ENCODE measurements at regions not wholly inside any gene's neighbourhood (a gene's known extent, or its start where the extent isn't known, plus 50 kb on each side); places are given as distances from the start of the nearest gene placed in this dataset.

- dilution Hi-C loops (cut with MboI; ENCODE audit: extremely low pct_ligation_motif_present, low sequenced_read_pairs) = no loop called here
- intact Hi-C loops (cut with micrococcal nuclease) = no loop called here
- CTCF ChIA-PET = interaction anchor here (1.0 to 1.4 kb wide), 2 partner anchors 9 to 62 kb away, joined by 3 to 4 read pairs; no protein-coding TSS in a partner anchor
Observed at GRCh38 chr16:24442631-24443030, 96.7 kb upstream of the RBBP6 start.

GRCh38 chr16:24445216-24445615 lies 94.2 kb upstream of the RBBP6 start:
- no TSS peak for BruUV-seq (replicated peaks)
- Histone ChIP-seq H3K4me1 (ENCODE audit: control insufficient read depth, extremely low read depth, insufficient read depth, low read length) (no peaks in the 10 kb centered on the region), H4K20me1 (replicated peaks; ENCODE audit: control insufficient read depth, extremely low read depth, insufficient read depth, low read length) (no peaks in the 10 kb centered on the region), H3K4me3 (replicated peaks in 1 of 3; ENCODE audit: insufficient read depth in 1 of 3, low read depth in 1 of 3, low read length in 3 of 3) (no peak overlapping the region), H3K27me3 (ENCODE audit: control insufficient read depth in 2 of 2, insufficient read depth in 2 of 2, low read length in 2 of 2) (no peaks in the 10 kb centered on the region), H3K9me1 (replicated peaks; ENCODE audit: control insufficient read depth, extremely low read depth, insufficient read depth, low read length) (no peaks in the 10 kb centered on the region), H3K9ac (replicated peaks; ENCODE audit: extremely low read depth, insufficient read depth, low read length) (no peak overlapping the region), H3K4me2 (ENCODE audit: insufficient read depth, low read length) (no peak overlapping the region), H3K36me3 (ENCODE audit: control insufficient read depth in 2 of 2, extremely low read depth in 1 of 2, insufficient read depth in 2 of 2, low read length in 2 of 2) (no peaks in the 10 kb centered on the region), H3K27ac (ENCODE audit: insufficient read depth, low read depth, low read length) (no peak overlapping the region), H3K9me3 (replicated peaks; ENCODE audit: control insufficient read depth, insufficient read depth, low read length) (no peaks in the 10 kb centered on the region), H3K79me2 (ENCODE audit: control insufficient read depth, insufficient read depth, low read length) (no peaks in the 10 kb centered on the region), H2AFZ (ENCODE audit: low read depth, low read length) (no peak overlapping the region)
- ChIA-PET CTCF (no interaction called here), POLR2A (no interaction called here)
- DNase-seq (ENCODE audit: low read depth, low spot score) = no peak
- no peak for FAIRE-seq
- intact Hi-C loops (cut with micrococcal nuclease) (no loop called here), dilution Hi-C loops (cut with MboI; ENCODE audit: extremely low pct_ligation_motif_present, low sequenced_read_pairs) (no loop called here)
- TF ChIP-seq CTCF (IDR thresholded peaks at IDR 0.05; ENCODE audit: extremely low read depth in 1 of 2, insufficient read depth in 1 of 2, low read depth in 1 of 2, low read length in 2 of 2) = no peak
- TF ChIP-seq EZH2 (IDR thresholded peaks at IDR 0.05; ENCODE audit: borderline replicate concordance, low read depth, low read length, severe bottlenecking) = no peak
- no peak for TF ChIP-seq MYC (IDR thresholded peaks at IDR 0.05; ENCODE audit: low read depth, low read length)
- no peak for TF ChIP-seq JUN (IDR thresholded peaks at IDR 0.05; ENCODE audit: borderline replicate concordance, insufficient read depth, insufficient read length, low read depth)
- no peak for TF ChIP-seq GATA2 (IDR thresholded peaks at IDR 0.05; ENCODE audit: insufficient read depth, insufficient read length, low read depth, low read length)

More at GRCh38 chr16:24442631-24443030, 96.7 kb upstream of the RBBP6 start:
- Histone ChIP-seq H3K4me3 (replicated peaks in 1 of 3; ENCODE audit: insufficient read depth in 1 of 3, low read depth in 1 of 3, low read length in 3 of 3) (no peak overlapping the region), H3K9ac (replicated peaks; ENCODE audit: extremely low read depth, insufficient read depth, low read length) (no peak overlapping the region), H4K20me1 (replicated peaks; ENCODE audit: control insufficient read depth, extremely low read depth, insufficient read depth, low read length) (no peaks in the 10 kb centered on the region), H3K4me1 (ENCODE audit: control insufficient read depth, extremely low read depth, insufficient read depth, low read length) (no peaks in the 10 kb centered on the region), H3K9me3 (replicated peaks; ENCODE audit: control insufficient read depth, insufficient read depth, low read length) (no peaks in the 10 kb centered on the region), H3K79me2 (ENCODE audit: control insufficient read depth, insufficient read depth, low read length) (no peaks in the 10 kb centered on the region), H2AFZ (ENCODE audit: low read depth, low read length) (no peak overlapping the region), H3K4me2 (ENCODE audit: insufficient read depth, low read length) (no peak overlapping the region), H3K27me3 (ENCODE audit: control insufficient read depth in 2 of 2, insufficient read depth in 2 of 2, low read length in 2 of 2) (no peaks in the 10 kb centered on the region), H3K36me3 (ENCODE audit: control insufficient read depth in 2 of 2, extremely low read depth in 1 of 2, insufficient read depth in 2 of 2, low read length in 2 of 2) (no peaks in the 10 kb centered on the region), H3K27ac (ENCODE audit: insufficient read depth, low read depth, low read length) (no peak overlapping the region), H3K9me1 (replicated peaks; ENCODE audit: control insufficient read depth, extremely low read depth, insufficient read depth, low read length) (no peaks in the 10 kb centered on the region)
- POLR2A ChIA-PET = no interaction called here
- TF ChIP-seq MYC (IDR thresholded peaks at IDR 0.05; ENCODE audit: low read depth, low read length) = no peak
- TF ChIP-seq JUN (IDR thresholded peaks at IDR 0.05; ENCODE audit: borderline replicate concordance, insufficient read depth, insufficient read length, low read depth) = no peak
- TF ChIP-seq EZH2 (IDR thresholded peaks at IDR 0.05; ENCODE audit: borderline replicate concordance, low read depth, low read length, severe bottlenecking) = no peak
- BruUV-seq (replicated peaks) = no TSS peak
- DNase-seq (ENCODE audit: low read depth, low spot score) = no peak
- FAIRE-seq = no peak

Data from endothelial cell of umbilical vein (primary cell).